ENCODE measurements at regions not wholly inside any gene's neighbourhood (a gene's known extent, or its start where the extent isn't known, plus 50 kb on each side); places are given as distances from the start of the nearest gene placed in this dataset.

DNA sequence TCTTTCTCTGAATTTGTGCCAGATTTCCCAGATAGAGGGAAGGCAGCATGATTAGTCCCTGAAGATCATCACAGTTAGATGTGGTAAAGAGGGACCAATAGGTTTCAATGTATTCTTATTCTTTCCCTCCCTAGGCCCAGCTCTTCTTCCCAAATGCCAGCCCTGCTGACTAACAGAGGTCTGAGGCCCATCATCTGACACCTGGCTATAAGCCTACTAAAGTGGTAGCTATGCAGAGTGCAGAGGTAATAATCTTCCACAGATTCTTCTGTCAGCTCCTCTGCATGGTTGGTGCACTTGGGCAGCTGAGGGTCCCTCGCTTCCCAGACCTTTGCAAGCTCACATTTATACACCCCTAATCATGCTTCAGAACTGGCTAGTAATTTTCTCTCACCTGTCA lies 63.7 kb upstream of the PZP start:
- H3K9me3 ChIP-seq (ENCODE audit: low read depth, low read length): no peaks in the 10 kb centered on the region
- no peaks in the 10 kb centered on the region for H3K4me1 ChIP-seq (ENCODE audit: insufficient read depth, low read length)
- H3K4me3 ChIP-seq (ENCODE audit: low read length): no peak overlapping the region
- H3K27me3 ChIP-seq (ENCODE audit: insufficient read depth, low read length): no peaks in the 10 kb centered on the region

DNA sequence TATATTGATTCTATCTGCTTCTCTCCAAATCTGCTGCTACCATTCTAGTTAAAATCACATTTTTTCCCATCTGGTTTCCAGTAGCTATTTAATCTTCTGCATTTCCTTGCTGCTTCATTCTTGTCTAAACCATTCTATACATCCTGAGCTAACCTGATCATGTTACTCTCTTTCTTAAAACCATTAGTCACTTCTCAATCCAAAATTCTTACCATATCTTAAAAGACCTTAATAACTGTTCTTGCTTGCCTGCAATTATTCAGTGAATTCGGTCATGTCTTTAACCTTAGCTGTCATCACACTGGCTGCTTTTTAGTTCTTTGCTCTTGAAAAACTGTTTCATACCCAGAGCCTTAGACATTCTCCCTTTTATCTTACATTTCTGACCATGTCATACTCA lies 56.4 kb upstream of the PZP start:
- Histone ChIP-seq H3K4me3 (ENCODE audit: low read length) (no peak overlapping the region), H3K9me3 (ENCODE audit: low read depth, low read length) (no peaks in the 10 kb centered on the region), H3K4me1 (ENCODE audit: insufficient read depth, low read length) (no peaks in the 10 kb centered on the region), H3K27me3 (ENCODE audit: insufficient read depth, low read length) (no peaks in the 10 kb centered on the region)

DNA sequence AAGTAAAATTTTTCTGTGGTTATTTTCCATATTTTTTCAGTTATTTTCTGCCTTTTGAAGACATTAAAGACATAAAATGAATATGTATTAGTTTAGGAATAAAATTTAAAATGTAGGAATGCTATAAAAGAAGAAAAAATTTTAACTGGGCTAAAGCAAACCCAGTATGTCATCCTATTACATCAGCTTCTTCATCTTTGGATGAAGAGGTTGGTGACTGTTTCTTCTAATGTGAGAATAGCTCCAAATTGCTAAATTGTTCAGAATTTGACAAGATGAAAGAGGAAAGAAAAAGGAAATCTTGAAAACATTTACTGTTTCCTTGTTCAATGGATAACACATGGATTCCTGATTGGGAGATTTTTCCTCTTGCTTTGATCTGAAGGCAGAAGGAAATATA lies 52.7 kb upstream of the PZP start:
- no peaks in the 10 kb centered on the region for H3K9me3 ChIP-seq (ENCODE audit: low read depth, low read length)
- no peaks in the 10 kb centered on the region for H3K4me1 ChIP-seq (ENCODE audit: insufficient read depth, low read length)
- H3K27me3 ChIP-seq (ENCODE audit: insufficient read depth, low read length): no peaks in the 10 kb centered on the region
- H3K4me3 ChIP-seq (ENCODE audit: low read length): no peak overlapping the region

DNA sequence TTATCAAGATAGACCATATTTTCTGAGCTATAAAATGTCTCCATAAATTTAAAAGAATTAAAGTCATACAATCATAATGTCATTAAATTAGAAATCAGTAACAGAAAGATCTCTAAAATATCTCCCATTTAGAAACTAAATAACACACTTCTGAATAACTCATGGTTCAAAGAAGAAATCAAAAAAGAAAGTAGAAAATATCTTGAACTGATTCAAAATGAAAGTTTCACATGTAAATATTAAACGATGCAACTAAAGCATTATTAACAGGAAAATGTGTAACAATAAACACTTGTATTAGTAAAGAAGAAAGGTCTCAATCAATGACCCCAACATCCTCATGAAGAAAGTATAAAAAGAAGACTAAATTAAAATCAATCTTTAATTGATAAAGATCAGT lies 50.5 kb upstream of the PZP start:
- Histone ChIP-seq H3K4me1 (ENCODE audit: insufficient read depth, low read length) (no peaks in the 10 kb centered on the region), H3K27me3 (ENCODE audit: insufficient read depth, low read length) (no peaks in the 10 kb centered on the region), H3K4me3 (ENCODE audit: low read length) (no peak overlapping the region), H3K9me3 (ENCODE audit: low read depth, low read length) (no peaks in the 10 kb centered on the region)

All from mononuclear cell (primary cell).